H9 (cell line): ENCODE measurements at regions not wholly inside any gene's neighbourhood (a gene's known extent, or its start where the extent isn't known, plus 50 kb on each side); places are given as distances from the start of the nearest gene placed in this dataset.

Source experiments
- DNase-seq: peaks from one replicate; pipeline ENCODE4 v3.0.0-alpha.2; 2017
- H2AFZ ChIP-seq: one replicate; pipeline ENCODE4 v1.6.1; 2013; ENCODE audit warnings: mild to moderate bottlenecking, low read length, control low read depth, moderate library complexity
- H2AK5ac ChIP-seq: 2 replicates; pipeline ENCODE4 v1.6.1; 2013; ENCODE audit warnings: low read length, control low read depth, mixed read lengths; ENCODE audit not compliant: insufficient read length
- H2BK120ac ChIP-seq: one replicate; pipeline ENCODE4 v1.6.1; 2013; ENCODE audit warnings: low read depth, mild to moderate bottlenecking, low read length, control low read depth, inconsistent platforms; ENCODE audit not compliant: poor library complexity, severe bottlenecking
- H2BK12ac ChIP-seq: 2 replicates; pipeline ENCODE4 v1.6.1; 2013; ENCODE audit warnings: low read length, control low read depth, mixed read lengths, low read depth; ENCODE audit not compliant: insufficient read length
- H2BK15ac ChIP-seq: 2 replicates; pipeline ENCODE4 v1.6.1; 2013; ENCODE audit warnings: low read depth, low read length, control low read depth
- H2BK20ac ChIP-seq: one replicate; pipeline ENCODE4 v1.6.1; 2013; ENCODE audit warnings: low read depth, mild to moderate bottlenecking, low read length, control low read depth, inconsistent platforms; ENCODE audit not compliant: poor library complexity, severe bottlenecking
- H2BK5ac ChIP-seq: 2 replicates; pipeline ENCODE4 v1.6.1; 2013; ENCODE audit warnings: low read length, control low read depth, mixed read lengths; ENCODE audit not compliant: insufficient read length
- H3K14ac ChIP-seq: 2 replicates; pipeline ENCODE4 v1.6.1; 2013; ENCODE audit warnings: low read length, control low read depth; ENCODE audit not compliant: insufficient read depth
- H3K18ac ChIP-seq: 2 replicates; pipeline ENCODE4 v1.6.1; 2013; ENCODE audit warnings: low read depth, mild to moderate bottlenecking, mixed read lengths, low read length, control low read depth; ENCODE audit not compliant: insufficient read length
- H3K23ac ChIP-seq: 2 replicates; pipeline ENCODE4 v1.6.1; 2013; ENCODE audit warnings: low read length, control low read depth, mixed read lengths, low read depth; ENCODE audit not compliant: insufficient read length
- H3K23me2 ChIP-seq: 2 replicates; pipeline ENCODE4 v1.6.1; 2013; ENCODE audit warnings: low read depth, mild to moderate bottlenecking, mixed read lengths, low read length, control low read depth; ENCODE audit not compliant: insufficient read length, poor library complexity, severe bottlenecking
- H3K27ac ChIP-seq: 2 replicates; pipeline ENCODE4 v1.5.1; 2013; ENCODE audit warnings: low read length, control low read depth, mixed read lengths, low read depth; ENCODE audit not compliant: insufficient read length
- H3K27me3 ChIP-seq: 2 replicates; pipeline ENCODE4 v1.6.1; 2013; ENCODE audit warnings: low read length, control low read depth, inconsistent platforms; ENCODE audit not compliant: insufficient read depth
- H3K4ac ChIP-seq: 2 replicates; pipeline ENCODE4 v1.6.1; 2013; ENCODE audit warnings: low read depth, mild to moderate bottlenecking, control low read depth, inconsistent platforms, low read length, moderate library complexity
- H3K4me1 ChIP-seq: 2 replicates; pipeline ENCODE4 v1.6.1; 2013; ENCODE audit warnings: low read length, control low read depth, inconsistent platforms; ENCODE audit not compliant: insufficient read depth
- H3K4me2 ChIP-seq: 2 replicates; pipeline ENCODE4 v1.6.1; 2013; ENCODE audit warnings: low read length, control low read depth, mixed read lengths; ENCODE audit not compliant: insufficient read length, insufficient read depth
- H3K56ac ChIP-seq: 2 replicates; pipeline ENCODE4 v1.6.1; 2013; ENCODE audit warnings: low read depth, mild to moderate bottlenecking, mixed read lengths, low read length, control low read depth; ENCODE audit not compliant: insufficient read length
- H3K79me1 ChIP-seq: 2 replicates; pipeline ENCODE4 v1.6.1; 2013; ENCODE audit warnings: low read depth, mild to moderate bottlenecking, moderate library complexity, low read length, control low read depth, inconsistent platforms; ENCODE audit not compliant: insufficient read depth, poor library complexity, severe bottlenecking
- H3K79me2 ChIP-seq: 2 replicates; pipeline ENCODE4 v1.6.1; 2013; ENCODE audit warnings: low read length, control low read depth, inconsistent platforms; ENCODE audit not compliant: insufficient read depth
- H3K9ac ChIP-seq: 2 replicates; pipeline ENCODE4 v1.6.1; 2013; ENCODE audit warnings: low read length, control low read depth, mixed read lengths; ENCODE audit not compliant: insufficient read length; ENCODE audit errors: extremely low read depth
- H3K9me3 ChIP-seq: one replicate; pipeline ENCODE4 v1.6.1; 2013; ENCODE audit warnings: low read depth, low read length, inconsistent platforms; ENCODE audit not compliant: control insufficient read depth
- H3T11ph ChIP-seq: one replicate; pipeline ENCODE4 v1.6.1; 2013; ENCODE audit warnings: mild to moderate bottlenecking, low read length, control low read depth, inconsistent platforms
- H4K20me1 ChIP-seq: one replicate; pipeline ENCODE4 v1.6.1; 2013; ENCODE audit not compliant: control insufficient read depth, insufficient read length, insufficient read depth
- H4K5ac ChIP-seq: 2 replicates; pipeline ENCODE4 v1.6.1; 2013; ENCODE audit warnings: low read depth, mild to moderate bottlenecking, mixed read lengths, low read length, control low read depth; ENCODE audit not compliant: insufficient read length
- H4K8ac ChIP-seq: replicated peaks from 2 replicates; pipeline ENCODE4 v1.6.1; 2013; ENCODE audit warnings: low read length, control low read depth, mixed read lengths, low read depth; ENCODE audit not compliant: insufficient read length
- H4K91ac ChIP-seq: 2 replicates; pipeline ENCODE4 v1.6.1; 2013; ENCODE audit warnings: low read depth, mild to moderate bottlenecking, moderate library complexity, mixed read lengths, low read length, control low read depth; ENCODE audit not compliant: insufficient read length
- H3K27ac Mint-ChIP-seq, 3 experiments: 2 replicates in 2 of 3; 3 replicates in 1 of 3; pipeline ENCODE4 v1.8.0; 2020 to 2021; ENCODE audit warnings: mixed read lengths in 3 of 3, mild to moderate bottlenecking in 1 of 3, moderate library complexity in 1 of 3
- H3K27me3 Mint-ChIP-seq: 2 replicates; pipeline ENCODE4 v1.8.0; 2021; ENCODE audit warnings: low read depth, mild to moderate bottlenecking, moderate library complexity, mixed read lengths
- H3K36me3 Mint-ChIP-seq, 3 experiments: 2 replicates in 2 of 3; 3 replicates in 1 of 3; pipeline ENCODE4 v1.8.0; 2020 to 2021; ENCODE audit warnings: low read depth in 3 of 3, mixed read lengths in 3 of 3; ENCODE audit not compliant: insufficient read depth in 1 of 3
- H3K4me1 Mint-ChIP-seq, 2 experiments: 2 replicates each; pipeline ENCODE4 v1.8.0; 2020; ENCODE audit warnings: mixed read lengths in 2 of 2
- H3K4me3 Mint-ChIP-seq, 2 experiments: 2 replicates in 1 of 2; 3 replicates in 1 of 2; pipeline ENCODE4 v1.8.0; 2020 to 2021; ENCODE audit warnings: mild to moderate bottlenecking in 2 of 2, mixed read lengths in 2 of 2, moderate library complexity in 1 of 2
- H3K9me3 Mint-ChIP-seq, 2 experiments: 2 replicates in 1 of 2; 3 replicates in 1 of 2; pipeline ENCODE4 v1.8.0; 2020; ENCODE audit warnings: mild to moderate bottlenecking in 2 of 2, mixed read lengths in 2 of 2, moderate library complexity in 1 of 2
- CTCF ChIP-seq: fragments of 200-600 bp; sonication (generic); conservative IDR thresholded peaks from 3 replicates; pipeline ENCODE4 v1.8.0; 2021; ENCODE audit warnings: antibody characterized with exemption, mild to moderate bottlenecking
- WGBS: extraction: QIAGEN DNeasy Blood & Tissue Kit; methylation state at CpG from one replicate; pipeline ENCODE4 v1.1.7; 2013; ENCODE audit warnings: missing lambda C conversion rate, low lambda C conversion rate, mixed read lengths; ENCODE audit not compliant: insufficient read length; ENCODE audit errors: extremely low coverage; 5-methylcytosine and 5-hydroxymethylcytosine counted together

- H3K9me3 Mint-ChIP-seq, result peaks cover 0 to 6% of the 10 kb centered on the region in 2 experiments; a peak in 3 of 5 replicates
- no peaks in the 10 kb centered on the region for H3K4me1 Mint-ChIP-seq
- Histone ChIP-seq H2BK5ac (no peak overlapping the region), H3K27ac (no peak overlapping the region), H3K27me3 (no peaks in the 10 kb centered on the region), H3K79me1 (no peaks in the 10 kb centered on the region), H2AFZ (no peak overlapping the region), H3K9ac (no peak overlapping the region), H4K20me1 (no peaks in the 10 kb centered on the region), H3K14ac (no peak overlapping the region), H2BK120ac (no peak overlapping the region), H3K23me2 (no peaks in the 10 kb centered on the region), H3K56ac (no peak overlapping the region), H3K9me3 (no peaks in the 10 kb centered on the region), H4K8ac (no peak overlapping the region), H2BK20ac (no peak overlapping the region), H3K4me2 (no peak overlapping the region), H3K4me1 (no peaks in the 10 kb centered on the region), H2AK5ac (no peak overlapping the region), H3K23ac (no peak overlapping the region), H3K18ac (no peak overlapping the region), H3K4ac (no peak overlapping the region), H4K5ac (no peak overlapping the region), H4K91ac (no peak overlapping the region), H2BK15ac (no peak overlapping the region), H2BK12ac (no peak overlapping the region), H3K79me2 (no peaks in the 10 kb centered on the region), H3T11ph (no peak overlapping the region)
- DNase-seq, result no peak
- H3K4me3 Mint-ChIP-seq, result no peak overlapping the region
- no peaks in the 10 kb centered on the region; a peak in 2 of 7 replicates for H3K36me3 Mint-ChIP-seq
- H3K27ac Mint-ChIP-seq, result no peak overlapping the region
- WGBS, result no CpG with 5 or more reads among the region's 2 CpGs
- no peaks in the 10 kb centered on the region for H3K27me3 Mint-ChIP-seq
- TF ChIP-seq CTCF, result no peak
These were observed 137.6 kb upstream of the SSTR1 start for GRCh38 chr14:38070061-38070588.
